Duodenal mucosa (tissue), 2 donors: ENCODE measurements at regions not wholly inside any gene's neighbourhood (a gene's known extent, or its start where the extent isn't known, plus 50 kb on each side); places are given as distances from the start of the nearest gene placed in this dataset.

Experiments
- H3K27ac ChIP-seq: one replicate; pipeline ENCODE4 v1.7.0; 2013; ENCODE audit warnings: low read depth, low read length
- H3K27me3 ChIP-seq, 2 donors: one replicate each; pipeline ENCODE4 v1.7.0; 2013; ENCODE audit warnings: low read length in 2 of 2, control low read depth in 1 of 2; ENCODE audit not compliant: insufficient read depth in 2 of 2, control insufficient read depth in 1 of 2
- H3K36me3 ChIP-seq, 2 donors: one replicate each; pipeline ENCODE4 v1.7.0; 2013; ENCODE audit warnings: low read length in 2 of 2, control low read depth in 1 of 2; ENCODE audit not compliant: insufficient read depth in 2 of 2, control insufficient read depth in 1 of 2
- H3K4me1 ChIP-seq, 2 donors: one replicate each; pipeline ENCODE4 v1.7.0; 2013; ENCODE audit warnings: low read length in 2 of 2, control low read depth in 1 of 2; ENCODE audit not compliant: insufficient read depth in 2 of 2, control insufficient read depth in 1 of 2
- H3K4me3 ChIP-seq, 2 donors: one replicate each; pipeline ENCODE4 v1.7.0; 2013; ENCODE audit warnings: low read length in 2 of 2, low read depth in 1 of 2
- H3K9ac ChIP-seq, 2 donors: one replicate each; pipeline ENCODE4 v1.7.0; 2013; ENCODE audit warnings: low read length in 2 of 2, low read depth in 1 of 2
- H3K9me3 ChIP-seq, 2 donors: one replicate each; pipeline ENCODE4 v1.7.0; 2013; ENCODE audit warnings: low read length in 2 of 2, control low read depth in 1 of 2; ENCODE audit not compliant: control insufficient read depth in 1 of 2

- no peaks in the 10 kb centered on the region for H3K4me1 ChIP-seq
- peaks cover 0 to 5% of the 10 kb centered on the region in 2 donors for H3K9me3 ChIP-seq
- H3K27ac ChIP-seq: no peak overlapping the region
- H3K4me3 ChIP-seq: no peak overlapping the region
- no peak overlapping the region for H3K9ac ChIP-seq
- H3K27me3 ChIP-seq: no peaks in the 10 kb centered on the region
- H3K36me3 ChIP-seq: no peaks in the 10 kb centered on the region
Observed at GRCh38 chr5:20618340-20618739, 630.3 kb upstream of the CDH18 start.

GRCh38 chr5:20617841-20618240, 629.8 kb upstream of the CDH18 start:
- Histone ChIP-seq H3K4me3 (no peak overlapping the region), H3K4me1 (no peaks in the 10 kb centered on the region), H3K27me3 (no peaks in the 10 kb centered on the region), H3K27ac (no peak overlapping the region), H3K9ac (no peak overlapping the region), H3K9me3 (peaks cover 0 to 5% of the 10 kb centered on the region in 2 donors), H3K36me3 (no peaks in the 10 kb centered on the region)

GRCh38 chr5:20615888-20616563, 628.0 kb upstream of the CDH18 start:
- H3K36me3 ChIP-seq: no peaks in the 10 kb centered on the region
- H3K27me3 ChIP-seq: no peaks in the 10 kb centered on the region
- H3K27ac ChIP-seq: no peak overlapping the region
- no peak overlapping the region for H3K4me3 ChIP-seq
- H3K4me1 ChIP-seq: no peaks in the 10 kb centered on the region
- H3K9me3 ChIP-seq: peaks cover 0 to 4% of the 10 kb centered on the region in 2 donors
- no peak overlapping the region for H3K9ac ChIP-seq

- no peak overlapping the region for H3K4me3 ChIP-seq
- no peaks in the 10 kb centered on the region for H3K4me1 ChIP-seq
- no peak overlapping the region for H3K27ac ChIP-seq
- H3K9me3 ChIP-seq: peaks cover 3 to 4% of the 10 kb centered on the region in 2 donors
- no peaks in the 10 kb centered on the region for H3K27me3 ChIP-seq
- no peaks in the 10 kb centered on the region for H3K36me3 ChIP-seq
- H3K9ac ChIP-seq: no peak overlapping the region
Observed at GRCh38 chr5:20611620-20612019, 623.6 kb upstream of the CDH18 start.

- H3K9me3 ChIP-seq: peaks cover 3 to 4% of the 10 kb centered on the region in 2 donors
- no peaks in the 10 kb centered on the region for H3K4me1 ChIP-seq
- no peaks in the 10 kb centered on the region for H3K27me3 ChIP-seq
- no peaks in the 10 kb centered on the region for H3K36me3 ChIP-seq
- H3K9ac ChIP-seq: no peak overlapping the region
- H3K4me3 ChIP-seq: no peak overlapping the region
- H3K27ac ChIP-seq: no peak overlapping the region
Observed at GRCh38 chr5:20610681-20611080, 622.7 kb upstream of the CDH18 start.

- Histone ChIP-seq H3K9me3 (peaks cover 7 to 8% of the 10 kb centered on the region in 2 donors), H3K4me1 (no peaks in the 10 kb centered on the region), H3K4me3 (no peak overlapping the region), H3K9ac (no peak overlapping the region), H3K36me3 (no peaks in the 10 kb centered on the region), H3K27ac (no peak overlapping the region), H3K27me3 (no peaks in the 10 kb centered on the region)
Observed at GRCh38 chr5:20609126-20609525, 621.1 kb upstream of the CDH18 start.

- Histone ChIP-seq H3K9ac (no peak overlapping the region), H3K9me3 (peaks cover 7 to 8% of the 10 kb centered on the region in 2 donors), H3K4me3 (no peak overlapping the region), H3K27me3 (no peaks in the 10 kb centered on the region), H3K36me3 (no peaks in the 10 kb centered on the region), H3K27ac (no peak overlapping the region), H3K4me1 (no peaks in the 10 kb centered on the region)
Observed at GRCh38 chr5:20608567-20608966, 620.6 kb upstream of the CDH18 start.

GRCh38 chr5:20605732-20606525, 617.9 kb upstream of the CDH18 start:
- Histone ChIP-seq H3K4me3 (no peak overlapping the region), H3K27me3 (no peaks in the 10 kb centered on the region), H3K4me1 (no peaks in the 10 kb centered on the region), H3K9me3 (peaks cover 7 to 13% of the 10 kb centered on the region in 2 donors), H3K9ac (no peak overlapping the region), H3K36me3 (no peaks in the 10 kb centered on the region), H3K27ac (no peak overlapping the region)

GRCh38 chr5:20604992-20605391, 617.0 kb upstream of the CDH18 start:
- Histone ChIP-seq H3K9ac (no peak overlapping the region), H3K27ac (no peak overlapping the region), H3K9me3 (peaks cover 7 to 13% of the 10 kb centered on the region in 2 donors), H3K4me3 (no peak overlapping the region), H3K36me3 (no peaks in the 10 kb centered on the region), H3K27me3 (no peaks in the 10 kb centered on the region), H3K4me1 (no peaks in the 10 kb centered on the region)

- no peak overlapping the region for H3K27ac ChIP-seq
- H3K4me3 ChIP-seq: no peak overlapping the region
- H3K9me3 ChIP-seq: peaks cover 9 to 10% of the 10 kb centered on the region in 2 donors
- H3K4me1 ChIP-seq: no peaks in the 10 kb centered on the region
- H3K9ac ChIP-seq: no peak overlapping the region
- H3K27me3 ChIP-seq: no peaks in the 10 kb centered on the region
- H3K36me3 ChIP-seq: no peaks in the 10 kb centered on the region
Observed at GRCh38 chr5:20601678-20602100, 613.7 kb upstream of the CDH18 start.
